ENCODE measurements at regions not wholly inside any gene's neighbourhood (a gene's known extent, or its start where the extent isn't known, plus 50 kb on each side); places are given as distances from the start of the nearest gene placed in this dataset.

GRCh38 chr4:180557950-180558349 is 1685.3 kb upstream of the TENM3 start:
- H3K27ac ChIP-seq (ENCODE audit: low read depth, low read length): no peak overlapping the region
- no peak overlapping the region for H4K5ac ChIP-seq (ENCODE audit: low read length)
- H3K4me1 ChIP-seq (ENCODE audit: control insufficient read depth, low read depth, low read length): no peaks in the 10 kb centered on the region
- H3K18ac ChIP-seq (ENCODE audit: low read length): no peak overlapping the region
- no peak overlapping the region for H4K8ac ChIP-seq (ENCODE audit: low read depth, low read length)
- H3K4ac ChIP-seq (ENCODE audit: low read depth, low read length): no peak overlapping the region
- no peaks in the 10 kb centered on the region for H3K79me1 ChIP-seq (ENCODE audit: low read length)
- no peak overlapping the region for H3K56ac ChIP-seq (ENCODE audit: low read length)
- no peak overlapping the region for H2BK120ac ChIP-seq (ENCODE audit: low read depth, low read length)
- H3K27me3 ChIP-seq (ENCODE audit: insufficient read depth, low read length, poor library complexity): no peaks in the 10 kb centered on the region
- no peaks in the 10 kb centered on the region for H3K79me2 ChIP-seq (ENCODE audit: control insufficient read depth, insufficient read depth, low read length)
- no peak overlapping the region for H3K4me3 ChIP-seq (ENCODE audit: low read length)
- DNase-seq: no peak
- H3K36me3 ChIP-seq (ENCODE audit: control insufficient read depth, insufficient read depth, low read length): no peaks in the 10 kb centered on the region
- H2AK5ac ChIP-seq (ENCODE audit: low read length): no peak overlapping the region
- H3K4me2 ChIP-seq (ENCODE audit: low read length): no peak overlapping the region
- no CpG with 5 or more reads among the region's 4 CpGs for WGBS (ENCODE audit: extremely low coverage, insufficient coverage, low lambda C conversion rate)
- H2BK15ac ChIP-seq (replicated peaks; ENCODE audit: low read depth): no peak overlapping the region
- H3K23ac ChIP-seq (ENCODE audit: low read length): no peak overlapping the region
- no peak overlapping the region for H2BK5ac ChIP-seq (ENCODE audit: low read length)
- no peak overlapping the region for H3K9ac ChIP-seq (ENCODE audit: low read length)

DNA sequence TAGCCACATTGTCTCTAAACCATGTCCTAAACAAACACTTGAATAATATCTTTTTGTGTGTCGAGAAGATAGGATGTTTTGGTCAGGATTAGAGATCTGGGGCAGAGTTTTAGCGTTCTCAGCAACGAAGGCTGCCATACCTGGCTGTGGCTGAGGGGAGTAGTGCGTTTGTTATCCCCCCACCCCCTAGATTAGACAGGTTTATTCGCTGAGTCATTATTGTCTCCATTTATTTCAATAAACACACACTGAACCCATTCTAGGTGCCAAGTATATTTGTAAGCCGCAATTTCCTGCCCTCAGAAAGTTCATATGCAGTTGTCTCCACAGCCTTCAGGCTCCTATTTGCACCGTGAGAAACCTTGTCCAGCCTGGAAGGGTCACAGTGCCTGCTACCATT is 1684.8 kb upstream of the TENM3 start:
- Histone ChIP-seq H3K56ac (ENCODE audit: low read length) (no peak overlapping the region), H3K9ac (ENCODE audit: low read length) (no peak overlapping the region), H4K5ac (ENCODE audit: low read length) (no peak overlapping the region), H3K27ac (ENCODE audit: low read depth, low read length) (no peak overlapping the region), H3K27me3 (ENCODE audit: insufficient read depth, low read length, poor library complexity) (no peaks in the 10 kb centered on the region), H3K4ac (ENCODE audit: low read depth, low read length) (no peak overlapping the region), H3K36me3 (ENCODE audit: control insufficient read depth, insufficient read depth, low read length) (no peaks in the 10 kb centered on the region), H2BK120ac (ENCODE audit: low read depth, low read length) (peak overlapping the region; percentile 23), H3K23ac (ENCODE audit: low read length) (no peak overlapping the region), H2BK5ac (ENCODE audit: low read length) (no peak overlapping the region), H3K4me3 (ENCODE audit: low read length) (no peak overlapping the region), H3K18ac (ENCODE audit: low read length) (no peak overlapping the region), H3K79me1 (ENCODE audit: low read length) (no peaks in the 10 kb centered on the region), H4K8ac (ENCODE audit: low read depth, low read length) (no peak overlapping the region), H3K4me2 (ENCODE audit: low read length) (no peak overlapping the region), H2BK15ac (replicated peaks; ENCODE audit: low read depth) (no peak overlapping the region), H3K79me2 (ENCODE audit: control insufficient read depth, insufficient read depth, low read length) (no peaks in the 10 kb centered on the region), H3K4me1 (ENCODE audit: control insufficient read depth, low read depth, low read length) (no peaks in the 10 kb centered on the region), H2AK5ac (ENCODE audit: low read length) (no peak overlapping the region)
- WGBS (ENCODE audit: extremely low coverage, insufficient coverage, low lambda C conversion rate): no CpG with 5 or more reads among the region's 7 CpGs
- DNase-seq: peak; percentile 16

DNA sequence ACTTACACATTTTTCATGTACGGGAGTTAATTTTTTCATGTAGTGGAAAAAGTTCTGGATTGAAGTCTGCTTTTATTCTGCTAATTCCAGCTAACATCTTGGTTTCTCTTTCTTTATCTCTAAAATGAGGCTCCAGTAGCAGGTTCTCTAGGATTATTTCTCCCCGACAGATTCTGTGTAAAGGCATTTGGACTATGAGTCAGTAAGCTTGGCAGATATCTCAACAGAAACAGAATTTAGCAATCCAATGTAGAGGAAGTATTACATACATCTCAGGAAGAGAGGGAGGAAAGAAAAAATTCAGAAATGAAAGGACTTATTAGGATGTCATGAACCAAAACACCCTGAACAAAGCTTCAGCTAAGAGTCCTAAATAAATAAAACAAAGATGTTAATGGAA is 1682.3 kb upstream of the TENM3 start:
- Histone ChIP-seq H3K79me1 (ENCODE audit: low read length) (no peaks in the 10 kb centered on the region), H2BK120ac (ENCODE audit: low read depth, low read length) (no peak overlapping the region), H3K56ac (ENCODE audit: low read length) (no peak overlapping the region), H3K4me1 (ENCODE audit: control insufficient read depth, low read depth, low read length) (no peaks in the 10 kb centered on the region), H4K8ac (ENCODE audit: low read depth, low read length) (no peak overlapping the region), H2AK5ac (ENCODE audit: low read length) (no peak overlapping the region), H3K18ac (ENCODE audit: low read length) (no peak overlapping the region), H3K36me3 (ENCODE audit: control insufficient read depth, insufficient read depth, low read length) (no peaks in the 10 kb centered on the region), H3K4me2 (ENCODE audit: low read length) (no peak overlapping the region), H3K4ac (ENCODE audit: low read depth, low read length) (no peak overlapping the region), H3K27me3 (ENCODE audit: insufficient read depth, low read length, poor library complexity) (no peaks in the 10 kb centered on the region), H2BK15ac (replicated peaks; ENCODE audit: low read depth) (no peak overlapping the region), H3K9ac (ENCODE audit: low read length) (no peak overlapping the region), H3K79me2 (ENCODE audit: control insufficient read depth, insufficient read depth, low read length) (no peaks in the 10 kb centered on the region), H4K5ac (ENCODE audit: low read length) (no peak overlapping the region), H3K4me3 (ENCODE audit: low read length) (no peak overlapping the region), H3K23ac (ENCODE audit: low read length) (no peak overlapping the region), H3K27ac (ENCODE audit: low read depth, low read length) (no peak overlapping the region), H2BK5ac (ENCODE audit: low read length) (no peak overlapping the region)
- no CpG with 5 or more reads among the region's 2 CpGs for WGBS (ENCODE audit: extremely low coverage, insufficient coverage, low lambda C conversion rate)
- DNase-seq: no peak

DNA sequence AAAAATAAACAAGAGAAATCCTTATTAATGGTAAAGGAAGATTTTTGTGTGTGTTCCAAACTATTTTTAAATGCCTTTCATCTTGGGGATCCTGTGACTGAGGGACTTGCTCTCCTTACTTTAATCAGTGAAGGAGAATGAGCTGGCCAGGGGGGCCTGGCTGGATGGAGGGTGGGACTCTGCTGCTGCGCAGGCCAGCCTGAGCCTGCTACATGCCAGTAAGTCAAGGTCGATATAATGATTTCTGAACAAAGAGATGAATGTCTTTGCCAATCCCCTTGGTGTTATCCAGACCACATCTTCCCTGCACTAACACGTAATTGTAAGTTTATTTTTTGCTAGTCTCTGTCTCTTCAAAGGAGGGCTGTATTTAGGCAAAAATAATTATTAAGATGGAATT is 1679.2 kb upstream of the TENM3 start:
- no peak overlapping the region for H2AK5ac ChIP-seq (ENCODE audit: low read length)
- no peak overlapping the region for H3K23ac ChIP-seq (ENCODE audit: low read length)
- H3K79me2 ChIP-seq (ENCODE audit: control insufficient read depth, insufficient read depth, low read length): no peaks in the 10 kb centered on the region
- no peak for DNase-seq
- no peaks in the 10 kb centered on the region for H3K4me1 ChIP-seq (ENCODE audit: control insufficient read depth, low read depth, low read length)
- no peak overlapping the region for H3K18ac ChIP-seq (ENCODE audit: low read length)
- no peak overlapping the region for H3K56ac ChIP-seq (ENCODE audit: low read length)
- no peak overlapping the region for H3K9ac ChIP-seq (ENCODE audit: low read length)
- H3K4me2 ChIP-seq (ENCODE audit: low read length): no peak overlapping the region
- no peak overlapping the region for H2BK15ac ChIP-seq (replicated peaks; ENCODE audit: low read depth)
- no peak overlapping the region for H3K27ac ChIP-seq (ENCODE audit: low read depth, low read length)
- H3K4ac ChIP-seq (ENCODE audit: low read depth, low read length): no peak overlapping the region
- no CpG with 5 or more reads among the region's 3 CpGs for WGBS (ENCODE audit: extremely low coverage, insufficient coverage, low lambda C conversion rate)
- H3K79me1 ChIP-seq (ENCODE audit: low read length): no peaks in the 10 kb centered on the region
- H3K27me3 ChIP-seq (ENCODE audit: insufficient read depth, low read length, poor library complexity): no peaks in the 10 kb centered on the region
- no peak overlapping the region for H2BK5ac ChIP-seq (ENCODE audit: low read length)
- H4K5ac ChIP-seq (ENCODE audit: low read length): no peak overlapping the region
- no peak overlapping the region for H2BK120ac ChIP-seq (ENCODE audit: low read depth, low read length)
- no peak overlapping the region for H3K4me3 ChIP-seq (ENCODE audit: low read length)
- no peaks in the 10 kb centered on the region for H3K36me3 ChIP-seq (ENCODE audit: control insufficient read depth, insufficient read depth, low read length)
- no peak overlapping the region for H4K8ac ChIP-seq (ENCODE audit: low read depth, low read length)

GRCh38 chr4:180564448-180564847 is 1678.8 kb upstream of the TENM3 start:
- H3K9ac ChIP-seq (ENCODE audit: low read length): no peak overlapping the region
- no peak overlapping the region for H3K18ac ChIP-seq (ENCODE audit: low read length)
- WGBS (ENCODE audit: extremely low coverage, insufficient coverage, low lambda C conversion rate): no CpG with 5 or more reads among the region's 5 CpGs
- no peak overlapping the region for H3K27ac ChIP-seq (ENCODE audit: low read depth, low read length)
- H3K4me3 ChIP-seq (ENCODE audit: low read length): no peak overlapping the region
- H4K8ac ChIP-seq (ENCODE audit: low read depth, low read length): no peak overlapping the region
- no peaks in the 10 kb centered on the region for H3K79me1 ChIP-seq (ENCODE audit: low read length)
- no peak overlapping the region for H4K5ac ChIP-seq (ENCODE audit: low read length)
- H3K4me2 ChIP-seq (ENCODE audit: low read length): no peak overlapping the region
- H2BK15ac ChIP-seq (replicated peaks; ENCODE audit: low read depth): no peak overlapping the region
- H3K23ac ChIP-seq (ENCODE audit: low read length): no peak overlapping the region
- H2BK5ac ChIP-seq (ENCODE audit: low read length): no peak overlapping the region
- H3K36me3 ChIP-seq (ENCODE audit: control insufficient read depth, insufficient read depth, low read length): no peaks in the 10 kb centered on the region
- no peak for DNase-seq
- no peaks in the 10 kb centered on the region for H3K4me1 ChIP-seq (ENCODE audit: control insufficient read depth, low read depth, low read length)
- no peak overlapping the region for H3K56ac ChIP-seq (ENCODE audit: low read length)
- no peaks in the 10 kb centered on the region for H3K27me3 ChIP-seq (ENCODE audit: insufficient read depth, low read length, poor library complexity)
- H2AK5ac ChIP-seq (ENCODE audit: low read length): no peak overlapping the region
- no peaks in the 10 kb centered on the region for H3K79me2 ChIP-seq (ENCODE audit: control insufficient read depth, insufficient read depth, low read length)
- H3K4ac ChIP-seq (ENCODE audit: low read depth, low read length): no peak overlapping the region
- no peak overlapping the region for H2BK120ac ChIP-seq (ENCODE audit: low read depth, low read length)

DNA sequence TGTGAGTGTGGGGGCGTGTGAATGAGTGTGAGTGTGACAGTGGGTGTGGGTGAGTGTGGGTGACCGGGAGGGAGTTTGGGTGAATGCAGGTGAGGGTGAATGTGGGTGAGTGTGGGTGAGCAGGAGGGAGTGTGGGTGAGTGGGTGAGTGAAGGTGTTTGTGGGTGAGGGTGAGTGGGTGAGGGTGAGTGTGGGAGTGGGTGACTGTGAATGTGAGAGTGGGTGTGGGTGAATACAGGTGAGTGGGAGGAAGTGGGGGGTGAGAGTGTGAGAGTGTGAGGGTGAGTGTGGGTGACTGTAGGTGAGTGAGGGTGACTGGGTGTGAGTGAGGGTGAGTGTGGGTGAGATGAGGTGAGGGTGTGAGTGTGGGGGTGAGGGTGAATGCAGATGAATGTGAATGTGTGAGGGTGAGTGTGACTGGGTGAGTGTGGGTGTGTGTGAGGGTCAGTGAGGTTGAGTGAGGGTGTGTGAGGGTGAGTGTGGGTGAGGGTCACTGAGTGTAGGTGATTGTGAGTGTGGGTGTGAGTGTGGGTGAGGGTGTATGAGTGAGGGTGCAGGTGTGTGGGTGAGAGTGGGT is 1677.3 kb upstream of the TENM3 start:
- 100% methylated on average over 1 of the region's 2 CpGs for WGBS (ENCODE audit: extremely low coverage, insufficient coverage, low lambda C conversion rate)
- no peak overlapping the region for H3K4me3 ChIP-seq (ENCODE audit: low read length)
- H2BK15ac ChIP-seq (replicated peaks; ENCODE audit: low read depth): no peak overlapping the region

More for the DNA sequence above, 1677.3 kb upstream of the TENM3 start:
- H2BK5ac ChIP-seq (ENCODE audit: low read length): no peak overlapping the region
- H4K8ac ChIP-seq (ENCODE audit: low read depth, low read length): no peak overlapping the region
- no peaks in the 10 kb centered on the region for H3K79me1 ChIP-seq (ENCODE audit: low read length)
- no peak overlapping the region for H2BK120ac ChIP-seq (ENCODE audit: low read depth, low read length)
- H3K4me2 ChIP-seq (ENCODE audit: low read length): no peak overlapping the region
- H3K36me3 ChIP-seq (ENCODE audit: control insufficient read depth, insufficient read depth, low read length): no peaks in the 10 kb centered on the region
- DNase-seq: no peak
- H3K9ac ChIP-seq (ENCODE audit: low read length): no peak overlapping the region
- H3K23ac ChIP-seq (ENCODE audit: low read length): no peak overlapping the region
- H3K27me3 ChIP-seq (ENCODE audit: insufficient read depth, low read length, poor library complexity): no peaks in the 10 kb centered on the region
- H3K27ac ChIP-seq (ENCODE audit: low read depth, low read length): no peak overlapping the region
- no peak overlapping the region for H3K18ac ChIP-seq (ENCODE audit: low read length)
- no peak overlapping the region for H4K5ac ChIP-seq (ENCODE audit: low read length)
- no peak overlapping the region for H3K4ac ChIP-seq (ENCODE audit: low read depth, low read length)
- H3K4me1 ChIP-seq (ENCODE audit: control insufficient read depth, low read depth, low read length): no peaks in the 10 kb centered on the region
- H2AK5ac ChIP-seq (ENCODE audit: low read length): no peak overlapping the region
- no peak overlapping the region for H3K56ac ChIP-seq (ENCODE audit: low read length)
- no peaks in the 10 kb centered on the region for H3K79me2 ChIP-seq (ENCODE audit: control insufficient read depth, insufficient read depth, low read length)

Measured in mesendoderm (in vitro differentiated cells).